MM.1S (cell line): ENCODE measurements at regions not wholly inside any gene's neighbourhood (a gene's known extent, or its start where the extent isn't known, plus 50 kb on each side); places are given as distances from the start of the nearest gene placed in this dataset.

Source experiments
- CTCF ChIP-seq: fragments of 300-600 bp; sonication (generic); IDR thresholded peaks from 2 replicates; pipeline ENCODE4 v1.5.1; 2016; ENCODE audit warnings: antibody characterized with exemption, low read length, mixed read lengths
- EZH2 ChIP-seq: fragments of 300-600 bp; sonication (generic); optimal IDR thresholded peaks from 2 replicates; pipeline ENCODE3; 2017; ENCODE audit warnings: low read depth, mild to moderate bottlenecking, antibody characterized with exemption, low read length, mixed read lengths
- EZH2phosphoT487 ChIP-seq: fragments of 300-600 bp; sonication (generic); IDR thresholded peaks from 2 replicates; pipeline ENCODE4 v1.6.1; 2018; ENCODE audit warnings: antibody characterized with exemption, low read length

GRCh38 chr12:115090783-115091182 is 406.8 kb upstream of the TBX3 start:
- TF ChIP-seq CTCF = no peak
- no peak for TF ChIP-seq EZH2
- no peak for TF ChIP-seq EZH2phosphoT487
